GM19438 (cell line): ENCODE measurements at regions not wholly inside any gene's neighbourhood (a gene's known extent, or its start where the extent isn't known, plus 50 kb on each side); places are given as distances from the start of the nearest gene placed in this dataset.

Source experiments
- ATAC-seq: cut with Tn5 transposase; IDR thresholded peaks from one replicate; pipeline ENCODE4 v1.9.1; 2021; ENCODE audit warnings: low read depth; ENCODE audit not compliant: unreplicated experiment

DNA sequence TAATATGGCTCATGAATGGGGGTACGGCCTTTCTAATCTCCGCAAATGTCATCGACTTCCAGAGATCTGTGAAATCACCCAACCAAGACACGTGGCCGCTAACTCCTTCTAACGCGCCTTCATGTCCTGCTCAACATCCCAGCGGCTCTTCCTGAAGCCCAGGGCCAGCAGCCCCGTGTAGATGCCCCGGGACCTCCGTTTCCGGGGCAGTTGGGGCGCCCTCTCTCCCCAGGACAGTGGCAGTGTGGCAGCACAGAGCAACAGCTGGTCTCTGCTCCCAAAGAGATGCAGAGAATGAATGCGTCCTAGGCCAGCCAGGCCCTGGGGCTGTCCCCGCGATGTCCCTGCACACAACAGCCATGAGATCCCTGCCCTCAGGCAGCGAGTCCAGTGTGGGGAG is 153.5 kb downstream of the RBFOX3 start:
- ATAC-seq: no peak

DNA sequence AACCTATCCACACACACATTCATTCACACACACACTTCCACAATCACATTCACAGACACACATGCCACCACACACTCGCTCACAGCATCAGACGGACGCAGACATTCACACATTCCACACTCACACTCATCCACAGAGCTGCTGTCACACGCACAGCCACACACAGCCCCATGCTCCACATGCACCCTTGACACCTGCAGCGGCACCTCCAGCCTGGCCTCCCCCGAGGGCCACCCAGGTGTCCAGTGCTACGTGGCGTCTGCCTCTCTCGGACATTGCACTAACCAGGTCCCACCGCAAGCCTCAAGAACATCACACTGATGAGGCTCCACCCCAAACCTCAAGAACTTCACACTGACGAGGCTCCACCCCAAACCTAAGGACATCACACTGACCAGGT is 155.2 kb downstream of the RBFOX3 start:
- ATAC-seq: no peak

GRCh38 chr17:79454826-79455225 is 156.0 kb downstream of the RBFOX3 start:
- ATAC-seq: no peak

- no peak for ATAC-seq
These were observed 157.4 kb downstream of the RBFOX3 start for GRCh38 chr17:79453481-79453880.

DNA sequence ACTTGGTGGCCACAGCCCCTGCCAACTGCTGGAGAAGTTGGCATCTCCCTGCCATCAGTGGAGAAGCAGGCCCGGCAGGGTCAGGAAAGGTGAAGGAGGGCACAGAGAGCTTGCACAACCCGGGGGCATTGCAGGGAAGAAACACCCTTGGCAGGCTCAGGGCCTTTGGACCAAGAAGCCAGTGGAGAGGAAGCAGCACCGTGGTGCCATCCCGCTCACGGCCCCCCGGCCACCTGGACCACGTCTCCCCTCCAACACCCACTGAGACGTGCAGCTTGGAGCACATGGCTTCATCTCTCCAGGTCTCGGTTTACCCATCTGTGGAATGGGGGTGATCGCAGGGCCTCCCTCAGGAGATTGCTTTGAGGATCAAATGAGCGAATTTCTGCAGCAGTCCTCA is 158.1 kb downstream of the RBFOX3 start:
- no peak for ATAC-seq

DNA sequence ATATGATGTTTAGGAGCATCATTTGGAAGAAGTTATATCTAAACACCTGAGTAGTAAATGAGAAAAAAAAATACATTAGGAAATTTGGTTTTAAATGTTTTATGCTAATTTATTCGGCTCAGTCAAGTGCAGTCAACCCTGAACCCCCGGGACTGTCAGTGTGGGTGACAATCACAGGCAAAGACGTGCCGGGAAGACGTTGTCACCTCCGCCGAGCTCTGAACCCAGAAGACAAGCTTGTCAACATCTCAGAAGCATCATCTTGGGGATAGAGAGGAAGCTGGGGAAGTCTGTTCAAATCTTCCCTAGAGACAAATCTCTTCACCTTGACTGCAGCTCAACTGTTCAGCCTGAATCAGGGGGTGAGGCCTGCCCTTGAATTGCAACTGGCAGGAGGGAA is 159.7 kb downstream of the RBFOX3 start:
- ATAC-seq: no peak

GRCh38 chr17:79446399-79447009 is 164.3 kb downstream of the RBFOX3 start:
- ATAC-seq: no peak

GRCh38 chr17:79444198-79444597 is 166.7 kb downstream of the RBFOX3 start:
- ATAC-seq: no peak

DNA sequence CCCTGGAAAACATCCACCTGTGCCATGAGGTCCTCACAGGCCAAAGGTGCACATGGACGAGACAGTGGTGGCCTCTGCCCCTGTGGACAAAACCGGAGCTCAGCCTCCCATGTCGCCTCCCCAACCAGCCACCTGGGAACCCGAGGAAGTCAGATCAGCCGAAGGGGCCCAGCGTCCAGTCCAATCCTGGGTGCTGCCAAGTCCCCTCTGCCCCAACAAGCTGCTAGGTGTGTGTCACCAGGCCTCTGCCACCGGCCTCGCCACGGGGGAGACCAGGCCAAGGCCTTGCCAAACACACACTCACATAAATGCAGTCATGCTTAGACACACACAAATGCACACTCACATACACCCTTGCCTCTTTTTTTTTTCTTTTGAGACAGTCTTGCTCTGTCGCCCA is 167.8 kb downstream of the RBFOX3 start:
- no peak for ATAC-seq

GRCh38 chr17:79441356-79442160 is 169.3 kb downstream of the RBFOX3 start:
- no peak for ATAC-seq

DNA sequence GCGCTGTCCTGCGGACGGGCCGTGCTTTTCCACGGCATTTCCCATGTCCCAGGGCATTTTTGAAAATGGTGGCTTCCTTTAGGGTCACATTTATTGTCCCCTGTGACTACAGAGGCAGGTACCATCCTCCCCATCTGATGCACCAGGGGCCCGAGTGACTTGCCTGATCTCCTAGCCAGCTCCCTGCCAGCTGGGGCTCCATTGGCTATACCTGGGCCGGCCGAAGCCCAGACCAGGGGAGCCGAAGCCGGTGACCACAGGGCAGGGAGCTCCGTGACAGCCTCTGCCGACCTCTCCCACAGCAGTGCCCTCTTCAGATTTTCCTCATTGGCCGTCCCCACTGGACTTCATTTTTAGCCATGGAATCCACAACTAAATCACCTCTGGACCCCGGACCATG is 170.6 kb downstream of the RBFOX3 start:
- no peak for ATAC-seq

DNA sequence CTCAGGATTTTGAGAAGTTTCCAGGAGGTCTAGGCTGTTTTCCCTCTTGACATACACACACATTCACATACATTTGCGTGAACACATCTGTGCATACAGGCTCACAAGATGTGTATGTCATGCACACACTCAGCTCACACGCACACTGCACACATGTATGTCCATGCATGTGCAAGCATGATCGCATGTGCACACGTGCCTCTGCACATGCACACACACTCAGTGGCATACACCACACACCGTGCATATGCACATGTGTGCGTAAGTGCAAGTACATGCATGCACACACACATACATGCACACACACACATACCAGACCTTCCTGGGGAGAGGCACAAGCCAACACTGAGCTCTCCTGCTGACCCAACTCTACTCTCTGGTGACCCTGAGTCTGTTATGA is 171.4 kb downstream of the RBFOX3 start:
- ATAC-seq: no peak

GRCh38 chr17:79438546-79439334 is 172.1 kb downstream of the RBFOX3 start:
- no peak for ATAC-seq

- no peak for ATAC-seq
These were observed 172.8 kb downstream of the RBFOX3 start for GRCh38 chr17:79438058-79438457.

DNA sequence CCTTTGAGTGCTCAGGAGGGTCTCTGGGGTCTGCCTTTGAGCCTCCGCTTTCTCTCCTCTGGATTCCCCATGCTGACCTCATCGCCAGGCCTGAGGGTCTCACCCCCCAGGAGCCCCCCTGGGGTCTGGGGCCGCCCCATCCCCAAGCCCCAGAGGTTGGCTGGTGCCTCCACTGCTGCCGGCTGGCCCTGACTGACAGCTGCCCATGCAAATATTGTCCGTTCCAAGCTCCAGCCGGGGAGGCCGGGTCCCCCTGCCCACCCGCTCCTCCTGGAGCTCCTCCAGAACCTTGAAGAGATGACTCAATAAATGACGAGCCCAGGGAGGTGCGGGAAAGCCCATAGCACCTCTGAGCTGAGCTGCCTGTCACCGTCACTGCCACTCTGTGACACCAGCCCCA is 173.8 kb downstream of the RBFOX3 start:
- no peak for ATAC-seq

DNA sequence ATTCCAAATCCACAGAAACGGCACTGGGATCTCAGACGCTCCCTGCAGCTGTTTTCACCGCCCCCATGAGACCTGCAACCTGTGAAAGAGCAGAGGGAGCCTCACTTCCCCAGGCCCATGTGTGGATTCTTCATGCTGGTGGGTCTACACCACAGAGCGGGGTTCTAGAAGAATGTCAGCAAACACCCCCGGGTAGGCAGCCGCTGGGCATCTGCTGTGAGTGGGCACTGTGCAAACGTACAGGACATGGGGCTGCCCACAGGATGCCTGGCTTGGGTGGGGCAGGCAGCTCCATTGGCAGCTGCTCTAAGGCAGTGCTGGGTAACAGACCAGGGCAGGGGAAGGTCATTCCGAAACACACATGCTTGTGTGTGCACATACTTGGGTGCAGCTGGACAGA is 174.9 kb downstream of the RBFOX3 start:
- ATAC-seq: no peak

DNA sequence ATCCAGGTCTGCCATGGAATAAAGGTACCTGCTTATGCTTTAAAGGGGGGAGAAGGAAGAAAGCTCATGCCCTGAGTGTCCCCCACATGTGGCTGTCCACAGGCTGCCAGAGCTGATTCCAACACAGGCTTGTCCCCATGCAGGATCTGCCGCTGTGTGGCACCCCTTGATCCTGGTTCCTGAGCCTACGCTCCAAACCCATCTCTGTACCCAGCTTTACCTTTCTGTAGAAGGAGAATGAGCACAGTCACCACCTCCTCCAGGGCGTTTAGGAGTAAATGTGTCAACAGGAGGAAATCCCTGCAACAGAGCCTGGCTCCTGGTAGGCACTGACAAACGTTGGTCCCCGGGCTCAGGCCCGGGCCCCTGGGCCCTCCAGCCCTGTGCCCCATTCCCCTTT is 175.6 kb downstream of the RBFOX3 start:
- ATAC-seq: no peak

- no peak for ATAC-seq
These were observed 176.6 kb downstream of the RBFOX3 start for GRCh38 chr17:79434215-79434614.

DNA sequence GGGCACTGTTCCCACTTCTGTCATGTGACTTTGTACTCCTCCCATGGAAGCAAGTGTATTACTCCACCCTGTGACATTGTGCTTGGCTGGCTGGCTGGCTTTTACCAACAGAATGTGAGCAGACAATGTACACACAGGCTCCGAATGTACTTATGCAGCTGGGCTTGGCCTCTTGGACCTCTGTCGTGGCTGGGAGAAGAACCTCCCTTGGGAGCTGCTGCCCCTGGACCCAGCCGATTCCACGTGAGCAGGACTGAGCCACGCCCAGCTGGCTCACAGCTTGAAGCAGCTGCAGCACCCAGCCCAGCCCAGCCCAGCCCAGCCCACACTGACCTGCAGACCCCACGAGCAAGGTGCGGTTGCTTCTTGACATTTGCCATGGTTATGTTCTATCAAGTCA is 177.5 kb downstream of the RBFOX3 start:
- ATAC-seq: no peak

DNA sequence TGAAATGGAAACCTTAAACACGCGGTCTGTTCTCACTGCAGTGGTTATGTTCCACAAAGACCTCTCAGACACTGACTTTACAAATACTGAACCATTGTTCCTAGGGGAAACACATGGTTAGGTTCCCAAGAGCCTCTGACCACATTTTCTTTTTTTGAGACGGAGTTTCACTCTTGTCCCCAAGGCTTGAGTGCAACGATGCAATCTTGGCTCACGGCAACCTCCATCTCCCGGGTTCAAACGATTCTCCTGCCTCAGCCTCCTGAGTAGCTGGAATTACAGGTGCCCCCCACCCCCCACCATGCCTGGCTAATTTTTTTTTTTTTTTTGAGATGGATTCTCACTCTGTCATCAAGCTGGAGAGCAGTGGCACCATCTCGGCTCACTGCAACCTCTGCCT is 179.7 kb downstream of the RBFOX3 start:
- no peak for ATAC-seq

GRCh38 chr17:79429864-79430494 is 180.9 kb downstream of the RBFOX3 start:
- no peak for ATAC-seq
